B cell (primary cell): ENCODE measurements at regions not wholly inside any gene's neighbourhood (a gene's known extent, or its start where the extent isn't known, plus 50 kb on each side); places are given as distances from the start of the nearest gene placed in this dataset.
"Not testable (repeated sequence)": the region's sequence is repeated elsewhere in the genome, so short reads cannot be mapped to it uniquely, and the experiment has no call there.

ENCODE experiments used
- EZH2 ChIP-seq: IDR thresholded peaks from 2 replicates; pipeline ENCODE4 v1.6.1; 2012; ENCODE audit warnings: borderline replicate concordance, low read depth, mild to moderate bottlenecking, moderate library complexity, low read length; ENCODE audit not compliant: insufficient read depth, poor library complexity, severe bottlenecking
- TF ChIP-seq, protein P1 (sequence below): fragments of 200-600 bp; IDR thresholded peaks from one replicate; pipeline ENCODE4 v1.8.0; 2022; ENCODE audit warnings: antibody characterized with exemption, mild to moderate bottlenecking

GRCh38 chr1:862601-863000 is 61.1 kb upstream of the SAMD11 start:
- TF ChIP-seq, protein P1, sequence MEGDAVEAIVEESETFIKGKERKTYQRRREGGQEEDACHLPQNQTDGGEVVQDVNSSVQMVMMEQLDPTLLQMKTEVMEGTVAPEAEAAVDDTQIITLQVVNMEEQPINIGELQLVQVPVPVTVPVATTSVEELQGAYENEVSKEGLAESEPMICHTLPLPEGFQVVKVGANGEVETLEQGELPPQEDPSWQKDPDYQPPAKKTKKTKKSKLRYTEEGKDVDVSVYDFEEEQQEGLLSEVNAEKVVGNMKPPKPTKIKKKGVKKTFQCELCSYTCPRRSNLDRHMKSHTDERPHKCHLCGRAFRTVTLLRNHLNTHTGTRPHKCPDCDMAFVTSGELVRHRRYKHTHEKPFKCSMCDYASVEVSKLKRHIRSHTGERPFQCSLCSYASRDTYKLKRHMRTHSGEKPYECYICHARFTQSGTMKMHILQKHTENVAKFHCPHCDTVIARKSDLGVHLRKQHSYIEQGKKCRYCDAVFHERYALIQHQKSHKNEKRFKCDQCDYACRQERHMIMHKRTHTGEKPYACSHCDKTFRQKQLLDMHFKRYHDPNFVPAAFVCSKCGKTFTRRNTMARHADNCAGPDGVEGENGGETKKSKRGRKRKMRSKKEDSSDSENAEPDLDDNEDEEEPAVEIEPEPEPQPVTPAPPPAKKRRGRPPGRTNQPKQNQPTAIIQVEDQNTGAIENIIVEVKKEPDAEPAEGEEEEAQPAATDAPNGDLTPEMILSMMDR, result not testable (repeated sequence)
- not testable (repeated sequence) for TF ChIP-seq EZH2
